AG10803 (cell line): ENCODE measurements at regions not wholly inside any gene's neighbourhood (a gene's known extent, or its start where the extent isn't known, plus 50 kb on each side); places are given as distances from the start of the nearest gene placed in this dataset.

ENCODE experiments used
- DNase-seq: peaks from one replicate; pipeline ENCODE4 v3.0.0; 2010; ENCODE audit warnings: low read depth
- H3K4me3 ChIP-seq: 2 replicates; pipeline ENCODE4 v1.5.1; 2011; ENCODE audit warnings: mild to moderate bottlenecking, low read length, control low read depth
- CTCF ChIP-seq: conservative IDR thresholded peaks from 2 replicates; pipeline ENCODE4 v1.5.1; 2011; ENCODE audit warnings: mild to moderate bottlenecking, low read length, control low read depth, inconsistent platforms

- no peak overlapping the region for H3K4me3 ChIP-seq
- DNase-seq, result no peak
- no peak for TF ChIP-seq CTCF
Measured at GRCh38 chr9:88635151-88635550, 100.2 kb downstream of the NXNL2 start.

DNA sequence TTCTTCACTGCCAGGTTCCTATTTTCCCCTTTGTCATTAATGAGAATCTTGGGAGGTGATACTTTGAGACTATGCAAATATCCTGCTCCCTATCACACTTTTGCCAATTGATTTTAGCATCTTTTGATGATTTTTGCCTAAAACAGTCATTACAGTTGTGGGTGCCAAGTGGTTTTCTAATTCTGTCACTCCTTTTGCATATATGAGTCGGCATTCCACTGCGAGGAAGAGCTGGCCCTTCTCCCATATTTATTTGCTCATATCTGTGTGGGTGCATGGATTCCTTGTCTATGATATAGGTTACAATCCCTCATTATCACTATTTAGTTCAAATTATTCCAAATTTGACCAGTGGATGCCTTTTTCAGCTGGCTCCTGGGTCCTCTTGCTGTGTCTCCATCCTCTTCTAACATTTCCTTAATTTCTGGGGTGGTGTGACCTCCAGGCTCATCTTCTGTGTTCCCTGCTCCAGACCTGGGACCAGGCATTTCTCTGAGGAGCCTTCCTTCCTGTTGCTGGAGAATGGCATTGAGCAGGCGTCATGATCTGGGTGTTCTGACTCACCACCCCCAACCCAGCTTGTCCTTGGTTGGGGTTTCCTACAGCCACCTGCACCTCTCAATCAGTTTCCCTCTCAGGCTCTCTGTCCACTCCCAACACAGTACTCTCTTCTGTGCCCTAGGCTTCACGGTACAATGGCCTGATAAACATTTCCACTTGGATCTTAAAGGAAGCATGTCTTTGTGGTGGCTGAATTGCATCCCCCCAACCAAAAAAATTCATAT is 106.7 kb downstream of the NXNL2 start:
- no peak for TF ChIP-seq CTCF
- H3K4me3 ChIP-seq, result no peak overlapping the region
- DNase-seq, result no peak

DNA sequence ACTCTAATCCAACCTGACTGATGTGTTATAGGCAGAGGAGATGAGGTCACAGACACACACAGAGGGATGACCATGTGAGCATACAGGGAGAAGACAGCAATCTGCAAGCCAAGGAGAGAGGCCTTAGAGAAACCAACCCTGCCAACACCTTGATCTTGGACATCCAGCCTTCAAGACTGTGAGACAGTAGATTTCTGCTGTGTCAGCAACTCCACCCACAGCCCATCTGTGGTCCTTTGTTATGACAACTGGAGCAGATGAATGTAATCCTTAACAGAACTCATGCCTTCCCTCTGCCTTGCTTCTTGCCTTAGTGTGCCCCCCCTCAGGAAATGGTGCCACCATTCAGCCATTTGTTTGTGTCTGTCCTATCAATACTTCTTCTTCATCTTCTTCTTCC is 107.4 kb downstream of the NXNL2 start:
- no peak overlapping the region for H3K4me3 ChIP-seq
- no peak for DNase-seq
- no peak for TF ChIP-seq CTCF

DNA sequence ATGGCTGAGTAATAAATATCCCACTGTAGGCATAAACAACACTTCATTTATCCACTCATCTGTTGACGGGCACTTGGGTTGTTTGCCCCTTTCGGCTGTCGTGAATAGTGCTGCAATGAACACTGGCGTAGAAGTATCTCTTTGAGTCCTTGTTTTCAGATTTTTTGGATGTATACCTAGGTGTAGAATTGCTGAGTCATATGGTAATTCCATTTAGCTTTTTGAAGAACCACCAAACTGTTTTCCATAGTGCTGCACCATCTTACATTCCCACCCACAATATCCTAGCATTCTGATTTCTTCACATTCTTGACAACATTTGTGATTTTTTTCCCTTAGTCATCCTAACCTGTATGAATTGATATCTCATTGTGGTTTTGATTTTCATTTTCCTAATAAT is 109.0 kb downstream of the NXNL2 start:
- no peak for TF ChIP-seq CTCF
- no peak for DNase-seq
- no peak overlapping the region for H3K4me3 ChIP-seq

DNA sequence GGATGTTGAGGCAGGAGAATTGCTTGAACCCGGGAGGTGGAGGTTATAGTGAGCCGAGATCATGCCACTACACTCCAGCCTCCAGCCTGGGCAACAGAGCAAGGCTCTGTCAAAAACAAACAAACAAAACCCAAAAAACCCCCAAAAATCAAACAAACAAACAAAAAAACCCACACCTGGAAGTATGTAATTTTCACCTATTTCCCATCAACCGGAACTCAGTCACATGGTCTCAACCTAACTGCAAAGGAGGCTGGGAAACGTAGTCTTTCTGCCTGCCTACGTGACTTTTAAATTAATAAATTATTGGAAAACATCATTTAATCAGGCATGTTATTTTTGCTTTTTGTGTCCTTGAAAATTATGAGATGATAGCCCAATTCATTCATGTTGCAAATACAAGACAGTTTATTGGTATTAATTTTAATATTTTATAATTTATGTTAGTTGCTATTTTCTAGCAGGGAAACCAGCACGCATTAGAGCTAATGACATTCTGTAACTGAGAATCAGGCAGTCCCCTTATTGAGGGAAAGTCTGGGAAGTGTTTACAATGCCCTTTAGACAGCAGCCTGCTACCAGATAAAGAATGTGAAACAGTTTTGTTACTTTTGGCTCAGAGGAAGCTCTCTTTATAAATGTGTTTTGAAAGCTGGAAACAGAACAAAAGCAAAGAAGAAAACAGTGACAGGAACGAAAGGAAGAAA is 110.3 kb downstream of the NXNL2 start:
- no peak for DNase-seq
- no peak overlapping the region for H3K4me3 ChIP-seq
- TF ChIP-seq CTCF, result no peak

GRCh38 chr9:88645879-88646199 is 110.9 kb downstream of the NXNL2 start:
- H3K4me3 ChIP-seq, result no peak overlapping the region
- TF ChIP-seq CTCF, result no peak
- no peak for DNase-seq
